H1 (cell line): ENCODE measurements at regions not wholly inside any gene's neighbourhood (a gene's known extent, or its start where the extent isn't known, plus 50 kb on each side); places are given as distances from the start of the nearest gene placed in this dataset.

Source experiments
- JUND ChIP-seq: IDR thresholded peaks from 2 replicates; pipeline ENCODE4 v1.6.1; 2011; ENCODE audit warnings: mild to moderate bottlenecking, improper control_type of control experiment, low read length
- TAF1 ChIP-seq: IDR thresholded peaks from 2 replicates; pipeline ENCODE4 v1.6.1; 2011; ENCODE audit warnings: mild to moderate bottlenecking, low read depth, low read length

- TF ChIP-seq JUND: no peak
- no peak for TF ChIP-seq TAF1
- TF ChIP-seq, all 59 proteins: peak for 0
Observed at GRCh38 chr11:41851743-41852142, 392.3 kb upstream of the LRRC4C start (continued).
